ENCODE measurements at regions not wholly inside any gene's neighbourhood (a gene's known extent, or its start where the extent isn't known, plus 50 kb on each side); places are given as distances from the start of the nearest gene placed in this dataset.

- TF ChIP-seq CTCF (conservative IDR thresholded peaks at IDR 0.05) (no peak), EZH2 (IDR thresholded peaks at IDR 0.05; ENCODE audit: low read depth) (no peak)
Measured at GRCh38 chr14:38554026-38554425, 298.1 kb upstream of the CLEC14A start.
